GM12864 (cell line): ENCODE measurements at regions not wholly inside any gene's neighbourhood (a gene's known extent, or its start where the extent isn't known, plus 50 kb on each side); places are given as distances from the start of the nearest gene placed in this dataset.

ENCODE experiments used
- DNase-seq: peaks from one replicate; pipeline ENCODE4 v3.0.0-alpha.2; 2011; ENCODE audit warnings: low read depth
- H3K4me3 ChIP-seq: 2 replicates; pipeline ENCODE4 v1.5.1; 2011; ENCODE audit warnings: mild to moderate bottlenecking, low read depth, low read length, control low read depth
- TF ChIP-seq, protein P1 (sequence below): IDR thresholded peaks from 2 replicates; pipeline ENCODE4 v1.5.1; 2011; ENCODE audit warnings: low read depth, mild to moderate bottlenecking, moderate library complexity, low read length, control low read depth, inconsistent platforms; ENCODE audit errors: missing control alignments

- H3K4me3 ChIP-seq = no peak overlapping the region
- TF ChIP-seq, protein P1, sequence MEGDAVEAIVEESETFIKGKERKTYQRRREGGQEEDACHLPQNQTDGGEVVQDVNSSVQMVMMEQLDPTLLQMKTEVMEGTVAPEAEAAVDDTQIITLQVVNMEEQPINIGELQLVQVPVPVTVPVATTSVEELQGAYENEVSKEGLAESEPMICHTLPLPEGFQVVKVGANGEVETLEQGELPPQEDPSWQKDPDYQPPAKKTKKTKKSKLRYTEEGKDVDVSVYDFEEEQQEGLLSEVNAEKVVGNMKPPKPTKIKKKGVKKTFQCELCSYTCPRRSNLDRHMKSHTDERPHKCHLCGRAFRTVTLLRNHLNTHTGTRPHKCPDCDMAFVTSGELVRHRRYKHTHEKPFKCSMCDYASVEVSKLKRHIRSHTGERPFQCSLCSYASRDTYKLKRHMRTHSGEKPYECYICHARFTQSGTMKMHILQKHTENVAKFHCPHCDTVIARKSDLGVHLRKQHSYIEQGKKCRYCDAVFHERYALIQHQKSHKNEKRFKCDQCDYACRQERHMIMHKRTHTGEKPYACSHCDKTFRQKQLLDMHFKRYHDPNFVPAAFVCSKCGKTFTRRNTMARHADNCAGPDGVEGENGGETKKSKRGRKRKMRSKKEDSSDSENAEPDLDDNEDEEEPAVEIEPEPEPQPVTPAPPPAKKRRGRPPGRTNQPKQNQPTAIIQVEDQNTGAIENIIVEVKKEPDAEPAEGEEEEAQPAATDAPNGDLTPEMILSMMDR = peak; percentile 50
- DNase-seq = peak; percentile 5
These were observed 343.2 kb downstream of the OLFM3 start for GRCh38 chr1:101653482-101653946.

GRCh38 chr1:101664726-101665125 lies 332.0 kb downstream of the OLFM3 start:
- no peak overlapping the region for H3K4me3 ChIP-seq
- TF ChIP-seq, protein P1 = no peak
- DNase-seq = no peak

DNA sequence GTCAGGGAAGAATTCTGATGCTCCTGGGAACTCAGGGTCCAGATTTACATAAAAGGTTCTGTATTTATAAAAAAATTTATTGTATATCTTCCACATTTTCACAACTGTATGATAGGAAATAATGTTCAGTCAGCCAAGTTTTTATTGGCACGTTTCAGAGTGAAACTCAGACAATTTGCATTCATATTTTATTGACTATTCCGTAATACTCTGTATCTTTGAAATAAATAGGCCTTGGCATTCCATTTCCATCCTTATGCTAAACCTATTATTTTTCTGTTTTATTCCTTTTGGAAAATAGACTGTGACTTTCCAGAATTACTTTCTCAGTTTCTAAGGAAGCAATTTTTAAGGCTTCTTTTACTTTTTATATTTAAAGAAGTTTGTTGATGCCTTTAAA lies 329.0 kb downstream of the OLFM3 start:
- TF ChIP-seq, protein P1 = no peak
- H3K4me3 ChIP-seq = no peak overlapping the region
- no peak for DNase-seq

GRCh38 chr1:101683136-101683535 lies 313.6 kb downstream of the OLFM3 start:
- no peak for DNase-seq
- no peak overlapping the region for H3K4me3 ChIP-seq
- TF ChIP-seq, protein P1 = no peak

GRCh38 chr1:101683561-101683960 lies 313.2 kb downstream of the OLFM3 start:
- no peak overlapping the region for H3K4me3 ChIP-seq
- no peak for DNase-seq
- TF ChIP-seq, protein P1 = no peak

GRCh38 chr1:101697072-101697471 lies 299.7 kb downstream of the OLFM3 start:
- DNase-seq = no peak
- H3K4me3 ChIP-seq = no peak overlapping the region
- TF ChIP-seq, protein P1 = no peak

GRCh38 chr1:101698681-101699080 lies 298.0 kb downstream of the OLFM3 start:
- TF ChIP-seq, protein P1 = no peak
- H3K4me3 ChIP-seq = no peak overlapping the region
- no peak for DNase-seq
